SW480 (cell line): ENCODE measurements at regions not wholly inside any gene's neighbourhood (a gene's known extent, or its start where the extent isn't known, plus 50 kb on each side); places are given as distances from the start of the nearest gene placed in this dataset.

Experiments used
- DNase-seq: peaks from one replicate; pipeline ENCODE4 v3.0.0-alpha.2; 2016; ENCODE audit warnings: low spot score

DNA sequence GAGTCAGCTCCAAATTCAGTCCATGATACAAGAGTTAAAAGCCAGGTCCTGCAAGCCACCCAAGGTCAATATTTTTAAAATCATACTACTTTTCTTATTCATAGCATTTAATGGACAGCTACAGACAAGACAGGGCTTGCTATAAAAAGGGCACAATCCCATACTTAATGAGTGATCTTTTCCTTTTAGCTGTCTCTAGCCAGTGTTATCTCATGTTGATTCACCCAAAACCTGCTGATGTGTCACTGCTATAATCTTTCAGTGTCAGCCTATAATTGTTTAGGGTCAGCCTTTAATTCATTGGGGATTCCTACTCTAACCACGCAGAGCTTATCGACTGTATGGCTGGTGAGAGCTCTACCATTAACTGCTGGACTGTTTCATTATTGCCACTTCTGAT, 51.2 kb upstream of the HCCS start:
- DNase-seq = no peak
